PC-9 (cell line): ENCODE measurements at regions not wholly inside any gene's neighbourhood (a gene's known extent, or its start where the extent isn't known, plus 50 kb on each side); places are given as distances from the start of the nearest gene placed in this dataset.

ENCODE experiments used
- BruUV-seq: library from RNA; stranded (reverse); fragments of 400-500 nt; replicated peaks from 2 replicates; lab custom pipeline; 2021; lab: Mats Ljungman, UMichigan
- CTCF ChIA-PET: fragments of 300-600 bp; sonication (Branson Sonifier 250); formaldehyde crosslinking; loops from one replicate; lab custom pipeline; 2022; ENCODE audit warnings: antibody characterized with exemption; lab: Charles Lee
- POLR2A ChIA-PET: fragments of 300-600 bp; sonication (Branson Sonifier 250); formaldehyde crosslinking; loops from one replicate; lab custom pipeline; 2022; ENCODE audit warnings: antibody characterized with exemption; ENCODE audit not compliant: unreplicated experiment; lab: Charles Lee
- DNase-seq, 2 experiments: peaks; one replicate each; pipeline versions ENCODE4 v3.0.0 to v3.0.0-alpha.2; 2015 to 2022; ENCODE audit warnings: mixed read lengths in 1 of 2
- H2AFZ ChIP-seq: fragments of 200-600 bp; sonication (generic); 2 replicates; pipeline ENCODE4 v1.8.1; 2017; ENCODE audit warnings: antibody characterized with exemption
- H3F3A ChIP-seq: fragments of 200-600 bp; sonication (generic); 2 replicates; pipeline ENCODE4 v1.8.1; 2017; ENCODE audit warnings: antibody characterized with exemption, mild to moderate bottlenecking, low read depth; ENCODE audit not compliant: insufficient read depth
- H3K27ac ChIP-seq: fragments of 200-600 bp; sonication (generic); 2 replicates; pipeline ENCODE4 v1.6.1; 2016; ENCODE audit warnings: mixed run types
- H3K27me3 ChIP-seq: fragments of 200-600 bp; sonication (generic); 2 replicates; pipeline ENCODE4 v1.6.1; 2016; ENCODE audit warnings: low read depth, mixed run types; ENCODE audit not compliant: insufficient read depth
- H3K36me3 ChIP-seq: fragments of 200-600 bp; sonication (generic); 2 replicates; pipeline ENCODE4 v1.6.1; 2016; ENCODE audit warnings: low read depth, mixed run types
- H3K4me1 ChIP-seq: fragments of 200-600 bp; sonication (generic); replicated peaks from 2 replicates; pipeline ENCODE4 v1.6.1; 2016; ENCODE audit warnings: mixed run types; ENCODE audit not compliant: insufficient read depth
- H3K4me2 ChIP-seq: fragments of 200-600 bp; sonication (generic); 2 replicates; pipeline ENCODE4 v1.6.1; 2017; ENCODE audit warnings: mixed run types
- H3K4me3 ChIP-seq: fragments of 200-600 bp; sonication (generic); 2 replicates; pipeline ENCODE4 v1.6.1; 2016; ENCODE audit warnings: mixed run types
- H3K79me2 ChIP-seq: fragments of 200-600 bp; sonication (generic); 2 replicates; pipeline ENCODE4 v1.6.1; 2017; ENCODE audit warnings: low read depth, mixed run types
- H3K9me2 ChIP-seq: fragments of 200-600 bp; sonication (generic); 2 replicates; pipeline ENCODE4 v1.8.1; 2017; ENCODE audit warnings: mild to moderate bottlenecking; ENCODE audit not compliant: insufficient read depth
- H3K9me3 ChIP-seq: fragments of 200-600 bp; sonication (generic); 2 replicates; pipeline ENCODE4 v1.8.1; 2016; ENCODE audit warnings: low read depth; ENCODE audit not compliant: insufficient read depth
- H4K20me1 ChIP-seq: fragments of 200-600 bp; sonication (generic); 2 replicates; pipeline ENCODE4 v1.8.1; 2017; ENCODE audit not compliant: insufficient read depth
- EZH2 ChIP-seq: fragments of 200-600 bp; sonication (generic); IDR thresholded peaks from 2 replicates; pipeline ENCODE4 v1.8.0; 2017; ENCODE audit warnings: antibody characterized with exemption, low read depth
- intact Hi-C: fragments of 100-400 bp; cut with micrococcal nuclease; formaldehyde crosslinking; loops from one replicate; pipeline ENCODE4 v1.10.0; 2022; ENCODE audit not compliant: unreplicated experiment
- TF ChIP-seq, protein P1 (sequence below): fragments of 200-600 bp; sonication (generic); conservative IDR thresholded peaks from 2 replicates; pipeline ENCODE4 v1.6.1; 2017; ENCODE audit warnings: mixed run types, antibody characterized with exemption, mild to moderate bottlenecking, moderate library complexity

DNA sequence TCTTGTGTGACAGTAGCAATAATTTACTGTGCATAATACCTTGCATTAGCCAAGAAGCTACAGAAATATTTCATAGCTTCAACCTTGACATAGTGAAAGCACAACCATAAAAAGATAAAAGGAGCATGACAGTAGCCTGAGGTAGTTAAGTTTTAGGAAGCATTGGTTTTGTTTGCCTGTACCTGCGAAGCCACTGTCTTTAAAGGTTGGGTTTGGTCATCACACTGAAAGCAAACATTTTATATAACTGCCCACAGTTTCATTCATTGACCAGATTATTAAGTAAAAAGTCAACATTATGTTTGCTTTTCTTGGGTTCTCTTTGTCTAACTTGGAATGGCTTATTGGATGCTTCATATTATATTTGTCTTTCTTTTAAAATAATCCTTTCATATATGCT lies 450.1 kb upstream of the IL12A start:
- Histone ChIP-seq H3K9me3 (no peaks in the 10 kb centered on the region), H4K20me1 (no peaks in the 10 kb centered on the region), H3K27me3 (no peaks in the 10 kb centered on the region), H3K4me2 (no peak overlapping the region), H3K4me1 (no peaks in the 10 kb centered on the region), H3F3A (no peaks in the 10 kb centered on the region), H3K27ac (no peak overlapping the region), H3K36me3 (no peaks in the 10 kb centered on the region), H3K9me2 (no peaks in the 10 kb centered on the region), H3K4me3 (no peak overlapping the region), H2AFZ (no peak overlapping the region), H3K79me2 (no peaks in the 10 kb centered on the region)
- ChIA-PET CTCF (no interaction called here), POLR2A (no interaction called here)
- DNase-seq = no peak
- no peak for TF ChIP-seq EZH2
- TF ChIP-seq, protein P1, sequence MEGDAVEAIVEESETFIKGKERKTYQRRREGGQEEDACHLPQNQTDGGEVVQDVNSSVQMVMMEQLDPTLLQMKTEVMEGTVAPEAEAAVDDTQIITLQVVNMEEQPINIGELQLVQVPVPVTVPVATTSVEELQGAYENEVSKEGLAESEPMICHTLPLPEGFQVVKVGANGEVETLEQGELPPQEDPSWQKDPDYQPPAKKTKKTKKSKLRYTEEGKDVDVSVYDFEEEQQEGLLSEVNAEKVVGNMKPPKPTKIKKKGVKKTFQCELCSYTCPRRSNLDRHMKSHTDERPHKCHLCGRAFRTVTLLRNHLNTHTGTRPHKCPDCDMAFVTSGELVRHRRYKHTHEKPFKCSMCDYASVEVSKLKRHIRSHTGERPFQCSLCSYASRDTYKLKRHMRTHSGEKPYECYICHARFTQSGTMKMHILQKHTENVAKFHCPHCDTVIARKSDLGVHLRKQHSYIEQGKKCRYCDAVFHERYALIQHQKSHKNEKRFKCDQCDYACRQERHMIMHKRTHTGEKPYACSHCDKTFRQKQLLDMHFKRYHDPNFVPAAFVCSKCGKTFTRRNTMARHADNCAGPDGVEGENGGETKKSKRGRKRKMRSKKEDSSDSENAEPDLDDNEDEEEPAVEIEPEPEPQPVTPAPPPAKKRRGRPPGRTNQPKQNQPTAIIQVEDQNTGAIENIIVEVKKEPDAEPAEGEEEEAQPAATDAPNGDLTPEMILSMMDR = no peak
- intact Hi-C loops = no loop called here
- no TSS peak for BruUV-seq

DNA sequence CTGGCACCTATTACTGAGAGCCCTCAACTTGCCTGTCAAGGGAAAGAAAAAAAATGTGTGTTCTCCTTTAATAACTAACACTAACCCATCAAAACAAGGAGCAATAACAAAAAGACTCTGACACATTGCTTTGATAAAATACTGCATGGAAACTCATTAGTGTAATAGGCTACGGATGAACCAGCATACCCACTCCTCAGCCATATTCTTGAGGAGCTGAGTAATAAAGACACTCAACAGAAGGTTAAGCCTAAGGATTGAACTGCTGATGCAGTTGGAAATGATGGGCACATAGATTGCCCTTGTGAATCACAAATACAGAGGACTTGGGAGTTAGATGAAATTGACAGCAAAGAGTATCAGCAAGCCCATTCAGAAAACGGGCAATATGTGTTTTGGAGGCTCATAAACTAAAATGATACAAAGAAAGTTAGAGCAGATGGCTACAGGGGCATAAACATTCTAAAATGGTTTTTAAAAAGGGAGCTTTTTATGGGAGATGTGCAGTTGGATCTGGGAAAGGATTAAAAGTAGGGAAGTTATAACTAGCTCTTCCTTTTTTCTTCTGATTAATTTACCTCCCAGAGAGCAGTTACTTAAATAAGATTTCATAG lies 447.6 kb upstream of the IL12A start:
- Histone ChIP-seq H3K9me3 (no peaks in the 10 kb centered on the region), H3K4me1 (no peaks in the 10 kb centered on the region), H3K27me3 (no peaks in the 10 kb centered on the region), H3K36me3 (no peaks in the 10 kb centered on the region), H3K9me2 (no peaks in the 10 kb centered on the region), H3F3A (no peaks in the 10 kb centered on the region), H4K20me1 (no peaks in the 10 kb centered on the region), H3K4me3 (no peak overlapping the region), H3K79me2 (no peaks in the 10 kb centered on the region), H3K4me2 (no peak overlapping the region), H2AFZ (no peak overlapping the region), H3K27ac (no peak overlapping the region)
- DNase-seq = no peak
- ChIA-PET POLR2A (no interaction called here), CTCF (no interaction called here)
- BruUV-seq = no TSS peak
- TF ChIP-seq, protein P1 = no peak
- no peak for TF ChIP-seq EZH2
- intact Hi-C loops = no loop called here

DNA sequence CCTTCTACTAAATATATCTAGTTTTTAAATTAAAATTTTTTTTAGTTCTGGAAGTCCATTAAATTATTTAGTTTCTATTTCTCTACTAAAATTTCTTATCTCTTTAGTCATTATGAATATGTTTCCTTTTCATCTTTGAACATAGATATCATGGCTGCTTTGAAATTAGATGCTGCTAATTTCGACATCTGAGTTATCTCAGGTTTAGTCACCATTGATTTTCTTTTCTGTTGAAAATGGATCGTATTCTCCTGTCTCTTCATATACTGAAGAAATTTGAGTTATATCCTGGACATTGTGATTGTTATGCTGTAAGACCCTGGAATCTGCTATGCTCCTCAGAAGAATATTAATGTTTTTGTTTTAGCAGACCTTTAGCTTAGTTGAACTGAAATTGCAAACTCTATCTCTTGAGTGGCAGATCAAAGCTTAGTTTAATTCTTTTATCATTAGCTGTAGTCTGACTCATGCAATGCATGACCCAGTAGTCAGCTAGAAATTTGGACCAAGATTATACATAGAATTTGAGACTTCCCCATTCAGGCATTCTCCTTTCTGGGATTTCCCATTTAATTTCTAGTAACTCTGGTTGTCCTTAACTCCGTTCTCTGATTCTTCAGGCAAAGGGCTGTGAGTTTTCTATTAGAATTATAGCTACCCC lies 439.8 kb upstream of the IL12A start:
- CTCF ChIA-PET = no interaction called here
- no peak overlapping the region for H2AFZ ChIP-seq

More for the DNA sequence above, 439.8 kb upstream of the IL12A start:
- H3K4me2 ChIP-seq = no peak overlapping the region
- no peak for DNase-seq
- intact Hi-C loops = no loop called here
- no peaks in the 10 kb centered on the region for H3K27me3 ChIP-seq
- no peaks in the 10 kb centered on the region; the same call in 1 of the 2 replicates for H3K9me3 ChIP-seq
- H3K36me3 ChIP-seq = no peaks in the 10 kb centered on the region
- no peaks in the 10 kb centered on the region for H4K20me1 ChIP-seq
- no peak overlapping the region for H3K27ac ChIP-seq
- POLR2A ChIA-PET = interaction anchor here (0.6 kb wide), 1 partner anchor 10 kb away, joined by 3 read pairs; no protein-coding TSS in a partner anchor
- TF ChIP-seq EZH2 = no peak
- TF ChIP-seq, protein P1 = no peak
- H3F3A ChIP-seq = no peaks in the 10 kb centered on the region
- no peaks in the 10 kb centered on the region; the same call in 1 of the 2 replicates for H3K4me1 ChIP-seq
- no peak overlapping the region for H3K4me3 ChIP-seq
- H3K79me2 ChIP-seq = no peaks in the 10 kb centered on the region
- no peaks in the 10 kb centered on the region for H3K9me2 ChIP-seq
- BruUV-seq = no TSS peak
